Kidney epithelial cell (primary cell): ENCODE measurements at regions not wholly inside any gene's neighbourhood (a gene's known extent, or its start where the extent isn't known, plus 50 kb on each side); places are given as distances from the start of the nearest gene placed in this dataset.
"Not testable (repeated sequence)": the region's sequence is repeated elsewhere in the genome, so short reads cannot be mapped to it uniquely, and the experiment has no call there.

Experiments
- DNase-seq: peaks from one replicate; pipeline ENCODE4 v3.0.0-alpha.2; 2010; ENCODE audit warnings: low read depth
- H3K27me3 ChIP-seq: 2 replicates; pipeline ENCODE4 v1.6.0; 2011; ENCODE audit warnings: low read length; ENCODE audit not compliant: control insufficient read depth, insufficient read depth
- H3K36me3 ChIP-seq: 2 replicates; pipeline ENCODE4 v1.5.1; 2011; ENCODE audit warnings: low read length; ENCODE audit not compliant: control insufficient read depth, insufficient read depth
- H3K4me3 ChIP-seq: 2 replicates; pipeline ENCODE4 v1.5.1; 2011; ENCODE audit warnings: low read depth, mild to moderate bottlenecking, control low read depth, low read length
- CTCF ChIP-seq: IDR thresholded peaks from 2 replicates; pipeline ENCODE4 v1.5.1; 2011; ENCODE audit warnings: mild to moderate bottlenecking, moderate library complexity, low read length, control low read depth, inconsistent platforms; ENCODE audit not compliant: insufficient read depth, poor library complexity, severe bottlenecking

- not testable (repeated sequence) for H3K27me3 ChIP-seq, H3K4me3 ChIP-seq, H3K36me3 ChIP-seq, DNase-seq
- TF ChIP-seq CTCF = peak; percentile 66
These were observed 249.4 kb upstream of the NOTCH2NLA start for GRCh38 chr1:146478125-146478720.

- not testable (repeated sequence) for DNase-seq, H3K27me3 ChIP-seq, H3K36me3 ChIP-seq, H3K4me3 ChIP-seq
These were observed 246.3 kb upstream of the NOTCH2NLA start for GRCh38 chr1:146475086-146475485.

GRCh38 chr1:146474216-146474615 lies 245.4 kb upstream of the NOTCH2NLA start:
- H3K36me3 ChIP-seq, H3K4me3 ChIP-seq, H3K27me3 ChIP-seq, DNase-seq: not testable (repeated sequence)

- H3K4me3 ChIP-seq = peak overlapping the region; percentile 29
- H3K27me3 ChIP-seq, H3K36me3 ChIP-seq: not testable (repeated sequence)
- peak; percentile 2 for DNase-seq
These were observed 243.5 kb upstream of the NOTCH2NLA start for GRCh38 chr1:146472192-146472861.

GRCh38 chr1:146459939-146460338 lies 231.1 kb upstream of the NOTCH2NLA start:
- not testable (repeated sequence) for H3K27me3 ChIP-seq, H3K4me3 ChIP-seq, H3K36me3 ChIP-seq, DNase-seq

GRCh38 chr1:146459308-146459707 lies 230.5 kb upstream of the NOTCH2NLA start:
- not testable (repeated sequence) for H3K36me3 ChIP-seq, H3K27me3 ChIP-seq, H3K4me3 ChIP-seq, DNase-seq

- H3K36me3 ChIP-seq, H3K27me3 ChIP-seq, H3K4me3 ChIP-seq, DNase-seq: not testable (repeated sequence)
These were observed 220.0 kb upstream of the NOTCH2NLA start for GRCh38 chr1:146448877-146449246.

- H3K4me3 ChIP-seq, H3K27me3 ChIP-seq, DNase-seq, H3K36me3 ChIP-seq: not testable (repeated sequence)
These were observed 219.5 kb upstream of the NOTCH2NLA start for GRCh38 chr1:146448212-146448876.

- not testable (repeated sequence) for DNase-seq, H3K27me3 ChIP-seq, H3K36me3 ChIP-seq
- peak overlapping the region; percentile 40 for H3K4me3 ChIP-seq
These were observed 215.0 kb upstream of the NOTCH2NLA start for GRCh38 chr1:146443871-146444222.

GRCh38 chr1:146443088-146443870 lies 214.5 kb upstream of the NOTCH2NLA start:
- H3K4me3 ChIP-seq, H3K36me3 ChIP-seq, DNase-seq, H3K27me3 ChIP-seq: not testable (repeated sequence)

- H3K36me3 ChIP-seq, H3K27me3 ChIP-seq, H3K4me3 ChIP-seq: not testable (repeated sequence)
- DNase-seq = peak; percentile 2
These were observed 209.7 kb upstream of the NOTCH2NLA start for GRCh38 chr1:146438543-146438942.

GRCh38 chr1:146416642-146417041 lies 187.8 kb upstream of the NOTCH2NLA start:
- DNase-seq, H3K36me3 ChIP-seq, H3K27me3 ChIP-seq, H3K4me3 ChIP-seq: not testable (repeated sequence)

GRCh38 chr1:146415017-146415416 lies 186.2 kb upstream of the NOTCH2NLA start:
- H3K4me3 ChIP-seq, DNase-seq, H3K36me3 ChIP-seq, H3K27me3 ChIP-seq: not testable (repeated sequence)
